Endothelial cell (in vitro differentiated cells): ENCODE measurements at regions not wholly inside any gene's neighbourhood (a gene's known extent, or its start where the extent isn't known, plus 50 kb on each side); places are given as distances from the start of the nearest gene placed in this dataset.

Experiments
- DNase-seq: peaks from one replicate; pipeline ENCODE4 v3.0.0; 2021; ENCODE audit warnings: low spot score
- H3K27ac Mint-ChIP-seq: one replicate; pipeline ENCODE4 v1.8.0; 2021; ENCODE audit warnings: mixed read lengths, inconsistent platforms; ENCODE audit not compliant: unreplicated experiment
- H3K27me3 Mint-ChIP-seq: one replicate; pipeline ENCODE4 v1.8.0; 2021; ENCODE audit warnings: mild to moderate bottlenecking, moderate library complexity, mixed read lengths, inconsistent platforms; ENCODE audit not compliant: unreplicated experiment
- H3K36me3 Mint-ChIP-seq: one replicate; pipeline ENCODE4 v1.8.0; 2021; ENCODE audit warnings: mild to moderate bottlenecking, low read depth, mixed read lengths, inconsistent platforms; ENCODE audit not compliant: unreplicated experiment
- H3K4me1 Mint-ChIP-seq: one replicate; pipeline ENCODE4 v1.8.0; 2021; ENCODE audit warnings: mild to moderate bottlenecking, mixed read lengths, inconsistent platforms; ENCODE audit not compliant: unreplicated experiment
- H3K4me3 Mint-ChIP-seq: one replicate; pipeline ENCODE4 v1.8.0; 2021; ENCODE audit warnings: mild to moderate bottlenecking, mixed read lengths, inconsistent platforms; ENCODE audit not compliant: unreplicated experiment
- H3K9me3 Mint-ChIP-seq: one replicate; pipeline ENCODE4 v1.8.0; 2021; ENCODE audit warnings: mixed read lengths, inconsistent platforms; ENCODE audit not compliant: unreplicated experiment
- TF ChIP-seq, protein P1 (sequence below): fragments of 200-600 bp; sonication (generic); IDR thresholded peaks from one replicate; pipeline ENCODE4 v1.5.0; 2021; ENCODE audit warnings: antibody characterized with exemption; ENCODE audit not compliant: unreplicated experiment

DNA sequence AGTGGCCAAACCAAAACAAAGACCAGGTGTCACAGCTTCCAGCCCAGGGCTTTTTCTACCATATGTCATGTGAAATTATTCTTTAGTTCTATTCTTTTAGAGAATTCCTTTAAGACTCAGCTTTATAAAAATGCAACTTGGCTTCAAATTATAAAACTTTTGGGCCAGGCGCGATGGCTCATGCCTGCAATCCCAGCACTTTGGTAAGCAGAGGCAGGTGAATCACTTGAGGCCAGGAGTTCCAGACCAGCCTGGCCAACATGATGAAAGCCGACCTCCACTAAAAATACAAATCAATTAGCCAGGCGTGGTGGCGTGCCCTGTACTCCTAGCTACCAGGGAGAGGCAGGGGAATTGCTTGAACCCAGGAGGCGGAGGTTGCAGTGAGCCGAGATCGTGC, 210.3 kb upstream of the ARG1 start:
- Mint-ChIP-seq H3K4me1 (peaks cover 2% of the 10 kb centered on the region), H3K9me3 (no peaks in the 10 kb centered on the region), H3K27ac (no peak overlapping the region), H3K27me3 (no peaks in the 10 kb centered on the region), H3K36me3 (no peaks in the 10 kb centered on the region), H3K4me3 (no peak overlapping the region)
- TF ChIP-seq, protein P1, sequence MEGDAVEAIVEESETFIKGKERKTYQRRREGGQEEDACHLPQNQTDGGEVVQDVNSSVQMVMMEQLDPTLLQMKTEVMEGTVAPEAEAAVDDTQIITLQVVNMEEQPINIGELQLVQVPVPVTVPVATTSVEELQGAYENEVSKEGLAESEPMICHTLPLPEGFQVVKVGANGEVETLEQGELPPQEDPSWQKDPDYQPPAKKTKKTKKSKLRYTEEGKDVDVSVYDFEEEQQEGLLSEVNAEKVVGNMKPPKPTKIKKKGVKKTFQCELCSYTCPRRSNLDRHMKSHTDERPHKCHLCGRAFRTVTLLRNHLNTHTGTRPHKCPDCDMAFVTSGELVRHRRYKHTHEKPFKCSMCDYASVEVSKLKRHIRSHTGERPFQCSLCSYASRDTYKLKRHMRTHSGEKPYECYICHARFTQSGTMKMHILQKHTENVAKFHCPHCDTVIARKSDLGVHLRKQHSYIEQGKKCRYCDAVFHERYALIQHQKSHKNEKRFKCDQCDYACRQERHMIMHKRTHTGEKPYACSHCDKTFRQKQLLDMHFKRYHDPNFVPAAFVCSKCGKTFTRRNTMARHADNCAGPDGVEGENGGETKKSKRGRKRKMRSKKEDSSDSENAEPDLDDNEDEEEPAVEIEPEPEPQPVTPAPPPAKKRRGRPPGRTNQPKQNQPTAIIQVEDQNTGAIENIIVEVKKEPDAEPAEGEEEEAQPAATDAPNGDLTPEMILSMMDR: no peak
- no peak for DNase-seq

GRCh38 chr6:131363947-131364834, 208.8 kb upstream of the ARG1 start:
- Mint-ChIP-seq H3K36me3 (no peaks in the 10 kb centered on the region), H3K4me3 (no peak overlapping the region), H3K27ac (no peak overlapping the region), H3K9me3 (no peaks in the 10 kb centered on the region), H3K27me3 (peaks cover 1% of the 10 kb centered on the region), H3K4me1 (peaks cover 6% of the 10 kb centered on the region)
- TF ChIP-seq, protein P1: no peak
- DNase-seq: no peak

DNA sequence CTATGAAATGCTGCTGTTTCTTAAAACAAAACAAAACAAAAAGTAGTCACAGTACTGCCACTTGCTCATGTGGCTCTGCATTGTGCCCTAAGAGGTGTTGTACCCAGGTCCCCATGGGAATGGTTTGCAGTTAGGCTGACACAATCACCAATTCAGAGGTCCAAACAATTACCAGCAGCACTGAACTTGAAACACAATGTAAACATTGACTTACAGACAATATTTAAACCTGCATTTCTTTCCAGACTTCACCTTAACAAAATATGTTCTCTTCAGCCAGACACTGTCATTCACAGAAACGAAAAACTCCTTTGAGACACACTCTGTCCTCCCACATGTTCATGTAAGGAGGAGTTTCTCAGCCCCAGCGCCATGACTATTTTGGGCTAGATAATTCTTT, 206.8 kb upstream of the ARG1 start:
- no peaks in the 10 kb centered on the region for H3K36me3 Mint-ChIP-seq
- H3K27ac Mint-ChIP-seq: no peak overlapping the region
- H3K27me3 Mint-ChIP-seq: peaks cover 1% of the 10 kb centered on the region
- TF ChIP-seq, protein P1: no peak
- H3K9me3 Mint-ChIP-seq: no peaks in the 10 kb centered on the region
- peaks cover 6% of the 10 kb centered on the region for H3K4me1 Mint-ChIP-seq
- H3K4me3 Mint-ChIP-seq: no peak overlapping the region
- no peak for DNase-seq

DNA sequence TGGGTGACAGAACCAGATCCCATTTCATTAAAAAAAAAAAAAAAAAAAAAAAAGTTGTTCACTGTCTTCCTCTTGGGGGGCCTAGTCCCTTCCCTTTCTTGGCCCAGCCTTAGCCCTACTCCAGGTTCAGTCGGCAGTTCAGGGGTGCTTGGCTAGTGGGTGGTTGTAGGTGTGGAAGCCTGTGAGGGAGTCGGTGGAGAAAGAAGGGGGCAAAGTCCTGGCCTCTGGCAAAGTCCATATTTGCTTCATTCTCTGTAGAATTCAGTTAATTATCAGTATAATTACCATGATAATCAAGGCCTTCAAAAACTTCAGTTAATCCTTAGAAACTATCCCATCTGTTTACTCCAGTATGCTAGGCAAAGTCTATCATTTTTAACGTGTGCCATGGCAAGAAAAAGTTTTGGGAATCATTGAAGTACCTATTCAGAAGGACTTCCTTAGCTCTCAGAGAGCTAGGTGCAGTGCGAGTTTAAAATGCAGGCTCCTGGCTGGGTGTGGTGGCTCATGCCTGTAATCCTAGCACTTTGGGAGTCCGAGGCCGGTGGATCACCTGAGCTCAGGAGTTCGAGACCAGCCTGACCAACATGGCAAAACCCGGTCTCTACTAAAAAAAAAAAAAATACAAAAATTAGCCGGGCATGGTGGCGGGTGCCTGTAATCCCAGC, 205.7 kb upstream of the ARG1 start:
- no peaks in the 10 kb centered on the region for H3K36me3 Mint-ChIP-seq
- H3K27me3 Mint-ChIP-seq: peaks cover 1% of the 10 kb centered on the region
- no peak overlapping the region for H3K27ac Mint-ChIP-seq
- TF ChIP-seq, protein P1: no peak
- DNase-seq: no peak
- H3K9me3 Mint-ChIP-seq: no peaks in the 10 kb centered on the region
- no peak overlapping the region for H3K4me3 Mint-ChIP-seq
- peaks cover 6% of the 10 kb centered on the region for H3K4me1 Mint-ChIP-seq
